ENCODE measurements at regions not wholly inside any gene's neighbourhood (a gene's known extent, or its start where the extent isn't known, plus 50 kb on each side); places are given as distances from the start of the nearest gene placed in this dataset.

GRCh38 chrX:4239650-4240540, 526.4 kb upstream of the PRKX start:
- no peak for TF ChIP-seq POLR2AphosphoS5 (IDR thresholded peaks at IDR 0.05; ENCODE audit: low read depth, low read length)
- TF ChIP-seq TAF1 (IDR thresholded peaks at IDR 0.05; ENCODE audit: borderline replicate concordance, insufficient read depth, low read length): no peak
- TF ChIP-seq REST (IDR thresholded peaks at IDR 0.05; ENCODE audit: insufficient read depth in 1 of 2, low read depth in 2 of 2, low read length in 2 of 2): no peak
- TF ChIP-seq SIN3A (IDR thresholded peaks at IDR 0.05; ENCODE audit: borderline replicate concordance, insufficient read depth, low read length): no peak
- no peak for TF ChIP-seq FOXP2 (optimal IDR thresholded peaks at IDR 0.05; ENCODE audit: borderline replicate concordance, extremely low read depth, extremely low read length, insufficient read depth)

All from PFSK-1 (cell line).